ENCODE measurements at regions not wholly inside any gene's neighbourhood (a gene's known extent, or its start where the extent isn't known, plus 50 kb on each side); places are given as distances from the start of the nearest gene placed in this dataset.
"Not testable (repeated sequence)": the region's sequence is repeated elsewhere in the genome, so short reads cannot be mapped to it uniquely, and the experiment has no call there.

GRCh38 chr10:26365681-26366358 lies 72.3 kb upstream of the APBB1IP start:
- TF ChIP-seq, protein P1, sequence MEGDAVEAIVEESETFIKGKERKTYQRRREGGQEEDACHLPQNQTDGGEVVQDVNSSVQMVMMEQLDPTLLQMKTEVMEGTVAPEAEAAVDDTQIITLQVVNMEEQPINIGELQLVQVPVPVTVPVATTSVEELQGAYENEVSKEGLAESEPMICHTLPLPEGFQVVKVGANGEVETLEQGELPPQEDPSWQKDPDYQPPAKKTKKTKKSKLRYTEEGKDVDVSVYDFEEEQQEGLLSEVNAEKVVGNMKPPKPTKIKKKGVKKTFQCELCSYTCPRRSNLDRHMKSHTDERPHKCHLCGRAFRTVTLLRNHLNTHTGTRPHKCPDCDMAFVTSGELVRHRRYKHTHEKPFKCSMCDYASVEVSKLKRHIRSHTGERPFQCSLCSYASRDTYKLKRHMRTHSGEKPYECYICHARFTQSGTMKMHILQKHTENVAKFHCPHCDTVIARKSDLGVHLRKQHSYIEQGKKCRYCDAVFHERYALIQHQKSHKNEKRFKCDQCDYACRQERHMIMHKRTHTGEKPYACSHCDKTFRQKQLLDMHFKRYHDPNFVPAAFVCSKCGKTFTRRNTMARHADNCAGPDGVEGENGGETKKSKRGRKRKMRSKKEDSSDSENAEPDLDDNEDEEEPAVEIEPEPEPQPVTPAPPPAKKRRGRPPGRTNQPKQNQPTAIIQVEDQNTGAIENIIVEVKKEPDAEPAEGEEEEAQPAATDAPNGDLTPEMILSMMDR (conservative IDR thresholded peaks at IDR 0.05): no peak
- Mint-ChIP-seq H3K36me3 (ENCODE audit: low read depth) (no peaks in the 10 kb centered on the region), H3K27me3 (ENCODE audit: low read depth) (peaks cover 46% of the 10 kb centered on the region), H3K4me1 (no peaks in the 10 kb centered on the region), H3K9me3 (no peaks in the 10 kb centered on the region), H3K27ac (ENCODE audit: unreplicated experiment) (no peak overlapping the region), H3K4me3 (no peak overlapping the region)
- no peak for DNase-seq (ENCODE audit: low read depth, low spot score)

DNA sequence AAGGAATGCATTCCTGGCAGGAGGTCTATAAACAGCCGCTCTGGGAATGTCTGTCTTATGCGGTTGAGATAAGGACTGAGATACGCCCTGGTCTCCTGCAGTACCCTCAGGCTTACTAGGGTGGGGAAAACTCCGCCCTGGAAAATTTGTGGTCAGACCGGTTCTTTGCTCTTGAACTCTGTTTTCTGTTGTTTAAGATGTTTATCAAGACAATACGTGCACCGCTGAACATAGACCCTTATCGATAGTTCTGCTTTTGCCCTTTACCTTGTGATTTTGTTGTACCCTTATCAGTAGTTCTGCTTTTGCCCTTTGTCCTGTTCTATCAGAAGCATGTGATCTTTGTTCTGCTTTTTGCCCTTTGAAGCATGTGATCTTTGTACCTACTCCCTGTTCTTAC lies 71.1 kb upstream of the APBB1IP start:
- H3K4me3 Mint-ChIP-seq; DNase-seq (ENCODE audit: low read depth, low spot score); H3K36me3 Mint-ChIP-seq (ENCODE audit: low read depth); H3K4me1 Mint-ChIP-seq; H3K27ac Mint-ChIP-seq (ENCODE audit: unreplicated experiment); H3K9me3 Mint-ChIP-seq: not testable (repeated sequence)
- H3K27me3 Mint-ChIP-seq (ENCODE audit: low read depth): peaks cover 51% of the 10 kb centered on the region

DNA sequence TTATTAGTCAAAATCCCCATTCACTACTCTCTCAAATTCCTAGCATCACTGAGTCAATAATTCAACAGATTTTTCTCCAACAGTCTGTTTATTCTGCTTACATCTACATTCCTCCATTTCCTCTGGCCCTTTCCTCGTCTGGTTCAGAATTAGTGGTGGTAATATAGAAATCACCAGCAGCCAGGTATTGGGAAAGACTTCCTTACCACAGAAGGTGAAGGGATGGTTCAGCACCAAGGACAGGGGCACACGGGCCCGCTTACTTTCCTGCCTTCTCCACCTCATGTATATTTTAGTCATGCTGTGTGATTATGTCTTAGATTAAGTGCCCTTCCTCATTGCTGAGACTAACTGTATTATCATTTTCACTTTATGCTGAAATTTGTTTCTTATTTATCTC lies 70.4 kb upstream of the APBB1IP start:
- TF ChIP-seq, protein P1 (conservative IDR thresholded peaks at IDR 0.05): no peak
- H3K27ac Mint-ChIP-seq (ENCODE audit: unreplicated experiment): no peak overlapping the region
- H3K9me3 Mint-ChIP-seq: no peaks in the 10 kb centered on the region
- no peak overlapping the region for H3K4me3 Mint-ChIP-seq
- H3K27me3 Mint-ChIP-seq (ENCODE audit: low read depth): peaks cover 54% of the 10 kb centered on the region
- H3K4me1 Mint-ChIP-seq: no peaks in the 10 kb centered on the region
- DNase-seq (ENCODE audit: low read depth, low spot score): peak; percentile 61
- no peaks in the 10 kb centered on the region for H3K36me3 Mint-ChIP-seq (ENCODE audit: low read depth)

DNA sequence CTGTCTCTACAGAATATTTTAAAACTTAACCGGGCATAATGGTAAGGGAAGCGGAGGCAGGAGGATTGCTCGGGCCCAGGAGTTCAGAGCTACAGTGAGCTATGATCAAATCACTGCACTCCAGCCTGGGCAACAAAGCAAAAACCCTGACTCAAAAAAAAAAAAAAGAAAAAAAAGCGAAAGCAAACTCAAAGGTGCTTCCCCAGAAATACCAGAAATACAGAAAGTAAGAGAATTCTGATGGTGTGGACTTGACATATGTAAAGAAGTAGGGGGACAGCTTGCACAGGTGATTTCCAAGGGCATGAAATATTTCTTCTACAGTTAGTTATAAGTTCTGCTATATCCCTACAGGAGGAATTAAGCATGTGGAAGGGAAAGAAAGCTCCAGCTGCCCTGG lies 69.7 kb upstream of the APBB1IP start:
- TF ChIP-seq, protein P1 (conservative IDR thresholded peaks at IDR 0.05): no peak
- no peak overlapping the region for H3K4me3 Mint-ChIP-seq
- peaks cover 59% of the 10 kb centered on the region for H3K27me3 Mint-ChIP-seq (ENCODE audit: low read depth)
- H3K4me1 Mint-ChIP-seq: no peaks in the 10 kb centered on the region
- DNase-seq (ENCODE audit: low read depth, low spot score): no peak
- H3K27ac Mint-ChIP-seq (ENCODE audit: unreplicated experiment): no peak overlapping the region
- H3K36me3 Mint-ChIP-seq (ENCODE audit: low read depth): no peaks in the 10 kb centered on the region
- no peaks in the 10 kb centered on the region for H3K9me3 Mint-ChIP-seq

GRCh38 chr10:26372513-26373354 lies 65.4 kb upstream of the APBB1IP start:
- peaks cover 68% of the 10 kb centered on the region for H3K27me3 Mint-ChIP-seq (ENCODE audit: low read depth)
- H3K27ac Mint-ChIP-seq (ENCODE audit: unreplicated experiment): no peak overlapping the region
- no peak overlapping the region for H3K4me3 Mint-ChIP-seq
- DNase-seq (ENCODE audit: low read depth, low spot score): no peak
- peaks cover 6% of the 10 kb centered on the region for H3K9me3 Mint-ChIP-seq
- H3K36me3 Mint-ChIP-seq (ENCODE audit: low read depth): no peaks in the 10 kb centered on the region
- TF ChIP-seq, protein P1 (conservative IDR thresholded peaks at IDR 0.05): no peak
- H3K4me1 Mint-ChIP-seq: no peaks in the 10 kb centered on the region

GRCh38 chr10:26374426-26374825 lies 63.7 kb upstream of the APBB1IP start:
- H3K4me1 Mint-ChIP-seq: no peaks in the 10 kb centered on the region
- no peaks in the 10 kb centered on the region for H3K36me3 Mint-ChIP-seq (ENCODE audit: low read depth)
- TF ChIP-seq, protein P1 (conservative IDR thresholded peaks at IDR 0.05): no peak
- no peak overlapping the region for H3K4me3 Mint-ChIP-seq
- H3K27me3 Mint-ChIP-seq (ENCODE audit: low read depth): peaks cover 61% of the 10 kb centered on the region
- no peak overlapping the region for H3K27ac Mint-ChIP-seq (ENCODE audit: unreplicated experiment)
- peaks cover 6% of the 10 kb centered on the region for H3K9me3 Mint-ChIP-seq
- DNase-seq (ENCODE audit: low read depth, low spot score): no peak

DNA sequence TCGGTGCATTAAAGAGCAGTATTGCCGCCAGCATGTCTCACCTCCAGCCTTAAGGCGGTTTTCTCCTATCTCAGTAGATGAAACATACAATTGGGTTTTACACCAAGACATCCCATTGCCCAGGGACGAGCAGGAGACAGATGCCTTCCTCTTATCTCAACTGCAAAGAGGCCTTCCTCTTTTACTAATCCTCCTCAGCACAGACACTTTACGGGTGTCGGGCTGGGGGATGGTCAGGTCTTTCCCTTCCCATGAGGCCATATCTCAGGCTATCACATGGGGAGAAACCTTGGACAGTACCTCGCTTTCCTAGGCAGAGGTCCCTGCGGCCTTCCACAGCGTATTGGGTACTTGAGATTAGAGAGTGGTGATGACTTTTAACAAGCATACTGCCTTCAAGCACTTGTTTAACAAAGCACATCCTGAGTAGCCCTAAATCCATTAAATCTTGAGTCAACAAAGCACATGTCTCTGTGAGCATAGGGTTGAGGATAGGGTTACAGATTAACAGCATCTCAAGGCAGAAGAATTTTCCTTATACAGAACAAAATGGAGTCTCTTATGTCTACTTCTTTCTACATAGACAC lies 60.8 kb upstream of the APBB1IP start:
- not testable (repeated sequence) for H3K36me3 Mint-ChIP-seq (ENCODE audit: low read depth); H3K4me3 Mint-ChIP-seq; H3K4me1 Mint-ChIP-seq; DNase-seq (ENCODE audit: low read depth, low spot score); H3K9me3 Mint-ChIP-seq; H3K27ac Mint-ChIP-seq (ENCODE audit: unreplicated experiment)
- H3K27me3 Mint-ChIP-seq (ENCODE audit: low read depth): peaks cover 42% of the 10 kb centered on the region
